Astrocyte of the cerebellum (primary cell): ENCODE measurements at regions not wholly inside any gene's neighbourhood (a gene's known extent, or its start where the extent isn't known, plus 50 kb on each side); places are given as distances from the start of the nearest gene placed in this dataset.
"Not testable (repeated sequence)": the region's sequence is repeated elsewhere in the genome, so short reads cannot be mapped to it uniquely, and the experiment has no call there.

Experiments used
- DNase-seq: peaks from one replicate; pipeline ENCODE4 v3.0.0-alpha.2; 2011; ENCODE audit warnings: low read depth
- H3K4me3 ChIP-seq: 2 replicates; pipeline ENCODE4 v1.5.1; 2011; ENCODE audit warnings: mild to moderate bottlenecking, low read depth, low read length, moderate library complexity
- CTCF ChIP-seq: IDR thresholded peaks from 2 replicates; pipeline ENCODE4 v1.5.1; 2012; ENCODE audit warnings: low read length, low read depth, moderate library complexity, mild to moderate bottlenecking; ENCODE audit errors: missing control alignments
- in situ Hi-C: cut with HindIII; loops from 2 replicates; pipeline ENCODE4 v1.10.0; 2017; ENCODE audit warnings: low sequenced_read_pairs

DNA sequence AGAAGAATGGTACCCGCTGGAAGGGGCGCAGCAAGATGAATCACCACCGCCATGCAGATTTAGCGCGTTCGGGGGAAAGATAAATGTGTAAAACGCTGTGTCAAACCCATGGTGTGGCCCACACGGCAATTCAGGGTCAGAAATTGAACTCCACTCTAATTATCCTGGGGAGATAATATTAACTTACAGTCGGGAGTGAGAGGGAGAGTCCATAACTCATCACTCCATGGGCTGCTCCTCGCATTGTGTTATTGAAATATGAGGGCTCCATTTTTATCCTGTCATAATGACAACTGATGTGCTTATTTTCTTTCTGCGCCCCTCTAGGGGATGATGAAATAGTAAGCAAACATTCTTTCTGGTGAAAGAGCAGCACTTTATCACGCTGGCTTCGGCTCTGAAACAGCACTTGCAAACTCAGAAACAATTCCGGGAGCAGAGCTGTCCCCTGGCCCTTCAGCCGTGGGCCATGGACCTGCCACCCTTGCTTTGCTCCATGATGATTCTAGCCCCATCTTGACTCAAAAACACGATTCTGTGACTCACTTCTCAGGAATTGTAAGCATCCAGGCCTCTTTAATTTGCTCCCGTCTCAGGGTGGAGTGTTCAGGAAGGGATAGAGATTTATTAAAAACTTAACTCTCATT, 431.6 kb downstream of the IRX1 start:
- in situ Hi-C loops: no loop called here
- DNase-seq: no peak
- no peak for TF ChIP-seq CTCF
- H3K4me3 ChIP-seq: no peak overlapping the region

GRCh38 chr5:4028384-4028783, 432.8 kb downstream of the IRX1 start:
- in situ Hi-C loops: no loop called here
- H3K4me3 ChIP-seq: no peak overlapping the region

GRCh38 chr5:4033546-4033945, 437.9 kb downstream of the IRX1 start:
- H3K4me3 ChIP-seq, DNase-seq, in situ Hi-C loops: not testable (repeated sequence)

More at GRCh38 chr5:4028384-4028783, 432.8 kb downstream of the IRX1 start:
- TF ChIP-seq CTCF: no peak
- no peak for DNase-seq

DNA sequence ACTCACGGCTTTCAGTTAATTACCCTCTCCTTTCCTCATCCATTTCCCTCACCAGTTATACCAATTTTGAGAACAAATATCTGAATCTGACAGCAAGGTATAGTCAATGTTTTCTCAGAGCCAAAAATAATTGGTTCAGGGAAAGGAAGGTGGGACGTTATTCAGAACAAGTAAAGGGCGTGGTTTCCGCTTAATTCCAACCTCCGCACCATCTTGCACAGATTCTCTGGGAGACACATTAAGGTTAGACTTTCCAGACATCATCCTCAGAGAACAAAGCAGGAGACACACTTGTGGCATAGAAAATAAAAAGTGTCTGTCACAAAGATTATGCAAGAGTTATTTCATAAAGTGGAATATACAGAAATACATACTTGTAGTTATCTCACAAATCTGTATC, 441.2 kb downstream of the IRX1 start:
- H3K4me3 ChIP-seq: no peak overlapping the region
- no peak for TF ChIP-seq CTCF
- in situ Hi-C loops: no loop called here
- DNase-seq: no peak

GRCh38 chr5:4038994-4039393, 443.4 kb downstream of the IRX1 start:
- DNase-seq: no peak
- no peak for TF ChIP-seq CTCF
- no peak overlapping the region for H3K4me3 ChIP-seq
- in situ Hi-C loops: no loop called here

- TF ChIP-seq CTCF: no peak
- in situ Hi-C loops: no loop called here
- no peak overlapping the region for H3K4me3 ChIP-seq
- no peak for DNase-seq
These were observed 446.7 kb downstream of the IRX1 start for GRCh38 chr5:4042311-4042710.

- in situ Hi-C loops: no loop called here
- DNase-seq: no peak
- TF ChIP-seq CTCF: no peak
- no peak overlapping the region for H3K4me3 ChIP-seq
These were observed 447.5 kb downstream of the IRX1 start for GRCh38 chr5:4043135-4043534.
